ENCODE measurements at regions not wholly inside any gene's neighbourhood (a gene's known extent, or its start where the extent isn't known, plus 50 kb on each side); places are given as distances from the start of the nearest gene placed in this dataset.

- no peak overlapping the region for H3K23ac ChIP-seq (ENCODE audit: insufficient read length)
- H3K4me1 ChIP-seq (replicated peaks in 1 of 4; ENCODE audit: control insufficient read depth in 3 of 4, insufficient read depth in 4 of 4, low read length in 3 of 4), result peaks cover 0 to 10% (median 4%) of the 10 kb centered on the region in 4 experiments; a peak in 2 of 7 replicates
- FAIRE-seq (no peak), DNase-seq (ENCODE audit: low read depth in 1 of 2, low spot score in 2 of 2) (no peak)
- no peak overlapping the region for H2BK120ac ChIP-seq (replicated peaks; ENCODE audit: low read depth, low read length)
- no peak overlapping the region for H2AFZ ChIP-seq (ENCODE audit: low read length)
- H3K4me3 ChIP-seq (ENCODE audit: extremely low read depth in 1 of 4, insufficient read depth in 2 of 4, low read depth in 3 of 4, low read length in 4 of 4), result no peak overlapping the region
- POLR2A ChIA-PET (ENCODE audit: partially characterized antibody), result no interaction called here
- H4K8ac ChIP-seq (ENCODE audit: extremely low read depth, insufficient read depth, low read length), result no peak overlapping the region
- H3K23me2 ChIP-seq (ENCODE audit: low read depth, low read length), result no peaks in the 10 kb centered on the region
- no peak overlapping the region for H3K56ac ChIP-seq (replicated peaks; ENCODE audit: insufficient read length, low read depth, low read length)
- no peak overlapping the region for H4K5ac ChIP-seq (ENCODE audit: insufficient read length, low read depth, low read length)
- no peaks in the 10 kb centered on the region for H4K20me1 ChIP-seq (replicated peaks in 1 of 2; ENCODE audit: control insufficient read depth in 1 of 2, insufficient read depth in 2 of 2, low read length in 2 of 2)
- H3K27me3 ChIP-seq (replicated peaks in 1 of 4; ENCODE audit: control insufficient read depth in 3 of 4, extremely low read depth in 1 of 4, insufficient read depth in 3 of 4, low read length in 3 of 4), result no peaks in the 10 kb centered on the region
- no peak overlapping the region for H3K27ac ChIP-seq (ENCODE audit: low read depth, low read length)
- H3K79me2 ChIP-seq (ENCODE audit: control insufficient read depth in 1 of 2, insufficient read depth in 2 of 2, low read length in 2 of 2), result no peaks in the 10 kb centered on the region
- 80% methylated on average over 3 of the region's 3 CpGs; no CpG with 5 or more reads in 1 of the 2 experiments for WGBS, 2 experiments (ENCODE audit: extremely low coverage in 1 of 2, insufficient coverage in 1 of 2, insufficient read length in 1 of 2, insufficient replicate concordance in 2 of 2, low coverage in 1 of 2, low lambda C conversion rate in 2 of 2, missing lambda C conversion rate in 1 of 2)
- H3K79me1 ChIP-seq (ENCODE audit: low read depth, low read length), result no peaks in the 10 kb centered on the region
- H3K4ac ChIP-seq (replicated peaks; ENCODE audit: insufficient read length, low read depth, low read length), result no peak overlapping the region
- TF ChIP-seq CREB1 (IDR thresholded peaks at IDR 0.05) (no peak), KDM5A (IDR thresholded peaks at IDR 0.05; ENCODE audit: low read length) (no peak), JUN (IDR thresholded peaks at IDR 0.05; ENCODE audit: low read depth, low read length) (no peak), SAP30 (IDR thresholded peaks at IDR 0.05; ENCODE audit: insufficient read depth, insufficient replicate concordance, low read length) (no peak), BACH1 (IDR thresholded peaks at IDR 0.05; ENCODE audit: low read length) (no peak), BRCA1 (IDR thresholded peaks at IDR 0.05; ENCODE audit: low read depth, low read length) (no peak), YY1 (IDR thresholded peaks at IDR 0.05; ENCODE audit: low read depth, low read length) (no peak), NANOG (IDR thresholded peaks at IDR 0.05; ENCODE audit: insufficient read depth, low read depth, low read length, poor library complexity, severe bottlenecking) (no peak)
- H4K91ac ChIP-seq (replicated peaks; ENCODE audit: insufficient read length, low read length), result no peak overlapping the region
- H3K18ac ChIP-seq (ENCODE audit: extremely low read depth, low read length), result no peak overlapping the region
- no peak overlapping the region for H2BK5ac ChIP-seq (ENCODE audit: low read depth, low read length)
- CTCF ChIA-PET (ENCODE audit: partially characterized antibody), result interaction anchor here (0.6 kb wide), 1 partner anchor 31 kb away, joined by 3 read pairs; no protein-coding TSS in a partner anchor
- H3K36me3 ChIP-seq (ENCODE audit: control insufficient read depth in 2 of 4, insufficient read depth in 4 of 4, low read length in 3 of 4), result no peaks in the 10 kb centered on the region
- no peak overlapping the region for H3K9ac ChIP-seq (replicated peaks in 1 of 4; ENCODE audit: extremely low read depth in 1 of 4, low read depth in 3 of 4, low read length in 3 of 4)
- peaks cover 8 to 13% of the 10 kb centered on the region in 2 experiments; a peak in 3 of 4 replicates for H3K9me3 ChIP-seq (ENCODE audit: insufficient read depth in 2 of 2, low read depth in 1 of 2, low read length in 1 of 2)
- no peak overlapping the region for H2BK12ac ChIP-seq (ENCODE audit: low read depth, low read length)
- no peak overlapping the region for H2BK15ac ChIP-seq (ENCODE audit: low read length)
- H3K14ac ChIP-seq (ENCODE audit: insufficient read length), result no peak overlapping the region
- no peak overlapping the region for H2AK5ac ChIP-seq (ENCODE audit: low read depth, low read length)
- no peak overlapping the region for H2BK20ac ChIP-seq (ENCODE audit: low read length)
- no peak overlapping the region for H3K4me2 ChIP-seq (ENCODE audit: insufficient read depth in 1 of 2, low read depth in 2 of 2, low read length in 2 of 2)
Measured at GRCh38 chr21:32914424-32915039, 111.2 kb upstream of the OLIG2 start.
